RWPE2 (cell line): ENCODE measurements at regions not wholly inside any gene's neighbourhood (a gene's known extent, or its start where the extent isn't known, plus 50 kb on each side); places are given as distances from the start of the nearest gene placed in this dataset.

Experiments used
- ATAC-seq: fragments of 200-7000 bp; cut with Tn5 transposase; 3 replicates; pipeline ENCODE4 v1.9.1; 2021; ENCODE audit warnings: low read depth
- DNase-seq: peaks from one replicate; pipeline ENCODE4 v3.0.0-alpha.2; 2020; ENCODE audit warnings: low spot score
- H3K27ac ChIP-seq: fragments of 450-650 bp; 2 replicates; pipeline ENCODE4 v1.5.1; 2017; ENCODE audit warnings: mild to moderate bottlenecking; ENCODE audit not compliant: poor library complexity, severe bottlenecking
- H3K27me3 ChIP-seq: fragments of 250-450 bp; sonication (Bioruptor Pico); 2 replicates; pipeline ENCODE4 v1.5.1; 2021; ENCODE audit warnings: mild to moderate bottlenecking, moderate library complexity; ENCODE audit not compliant: insufficient read depth, poor library complexity, severe bottlenecking
- H3K36me3 ChIP-seq: fragments of 250-450 bp; sonication (Bioruptor Pico); 2 replicates; pipeline ENCODE4 v1.5.1; 2020; ENCODE audit warnings: low read depth, mild to moderate bottlenecking, moderate library complexity
- H3K4me1 ChIP-seq: fragments of 250-450 bp; sonication (Bioruptor Pico); 2 replicates; pipeline ENCODE4 v1.5.1; 2021; ENCODE audit warnings: mild to moderate bottlenecking, moderate library complexity; ENCODE audit not compliant: insufficient read depth, poor library complexity, severe bottlenecking
- H3K4me3 ChIP-seq: fragments of 250-450 bp; sonication (Bioruptor Pico); 2 replicates; pipeline ENCODE4 v1.5.1; 2021; ENCODE audit warnings: mild to moderate bottlenecking, moderate library complexity; ENCODE audit not compliant: severe bottlenecking
- H3K9me3 ChIP-seq: fragments of 250-450 bp; sonication (Bioruptor Pico); 2 replicates; pipeline ENCODE4 v1.5.1; 2021; ENCODE audit warnings: mild to moderate bottlenecking, moderate library complexity; ENCODE audit not compliant: severe bottlenecking
- TF ChIP-seq, protein P1 (sequence below): fragments of 450-650 bp; IDR thresholded peaks from one replicate; pipeline ENCODE4 v1.5.1; 2017; ENCODE audit warnings: mild to moderate bottlenecking, moderate library complexity; ENCODE audit not compliant: poor library complexity, severe bottlenecking

DNA sequence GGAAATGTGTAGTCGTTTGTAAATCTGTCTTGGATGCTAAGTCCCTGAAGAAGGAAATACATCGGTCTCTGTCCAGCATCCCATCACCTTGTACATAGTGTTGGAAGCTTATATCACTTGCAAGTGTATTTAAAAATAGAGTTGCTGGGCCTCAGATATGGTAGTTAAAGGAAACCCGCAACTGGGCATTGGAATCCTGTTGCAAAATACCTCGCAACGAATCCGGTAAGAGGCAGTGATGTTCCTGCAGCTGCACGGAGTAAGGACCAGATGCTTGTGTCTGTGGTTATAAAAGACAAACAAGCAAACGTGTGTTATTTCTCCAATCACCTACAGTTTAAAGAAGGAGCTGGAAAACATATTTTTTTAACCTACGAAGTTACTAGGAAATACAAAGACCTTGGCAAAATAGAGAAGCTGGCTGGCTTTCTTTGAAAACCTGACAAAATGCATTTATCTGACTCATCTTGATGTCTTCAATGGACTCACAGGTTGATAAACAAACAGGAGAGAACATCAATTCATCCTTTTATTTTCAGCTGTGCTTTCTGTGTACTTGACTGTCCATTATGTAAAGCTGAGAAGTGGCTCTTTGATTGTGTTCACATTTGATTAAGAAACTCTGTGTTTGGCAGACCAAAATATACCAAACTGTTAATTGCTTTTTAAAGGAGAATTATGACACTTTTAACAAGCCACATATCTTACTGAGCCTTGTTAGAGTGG is 326.4 kb downstream of the SFMBT2 start:
- no peak for DNase-seq

DNA sequence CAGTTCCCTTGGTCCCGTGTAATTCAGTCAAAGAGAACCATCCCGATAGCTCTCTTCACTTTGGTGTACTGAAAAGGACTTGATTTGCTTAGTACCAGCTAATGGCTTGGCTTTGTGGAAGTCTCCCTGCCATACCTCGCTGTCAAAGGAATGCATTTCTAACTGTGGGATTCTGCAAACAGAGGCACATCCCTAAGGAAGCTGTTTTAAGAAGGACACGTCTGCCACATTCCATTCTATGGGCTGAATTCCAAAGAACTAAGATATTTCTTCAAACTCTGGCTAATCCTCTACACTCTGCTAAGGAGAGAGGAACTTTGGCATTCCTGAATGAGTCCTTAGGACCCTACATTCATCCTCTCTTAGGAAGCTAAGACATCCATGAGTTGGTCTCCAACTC is 327.9 kb downstream of the SFMBT2 start:
- peaks cover 24% of the 10 kb centered on the region for H3K27me3 ChIP-seq
- ATAC-seq (0 out of 3 replicates have a peak, but pooled peaks have one; percentile 17), DNase-seq (no peak)
- no peaks in the 10 kb centered on the region for H3K36me3 ChIP-seq
- H3K9me3 ChIP-seq = no peaks in the 10 kb centered on the region
- TF ChIP-seq, protein P1, sequence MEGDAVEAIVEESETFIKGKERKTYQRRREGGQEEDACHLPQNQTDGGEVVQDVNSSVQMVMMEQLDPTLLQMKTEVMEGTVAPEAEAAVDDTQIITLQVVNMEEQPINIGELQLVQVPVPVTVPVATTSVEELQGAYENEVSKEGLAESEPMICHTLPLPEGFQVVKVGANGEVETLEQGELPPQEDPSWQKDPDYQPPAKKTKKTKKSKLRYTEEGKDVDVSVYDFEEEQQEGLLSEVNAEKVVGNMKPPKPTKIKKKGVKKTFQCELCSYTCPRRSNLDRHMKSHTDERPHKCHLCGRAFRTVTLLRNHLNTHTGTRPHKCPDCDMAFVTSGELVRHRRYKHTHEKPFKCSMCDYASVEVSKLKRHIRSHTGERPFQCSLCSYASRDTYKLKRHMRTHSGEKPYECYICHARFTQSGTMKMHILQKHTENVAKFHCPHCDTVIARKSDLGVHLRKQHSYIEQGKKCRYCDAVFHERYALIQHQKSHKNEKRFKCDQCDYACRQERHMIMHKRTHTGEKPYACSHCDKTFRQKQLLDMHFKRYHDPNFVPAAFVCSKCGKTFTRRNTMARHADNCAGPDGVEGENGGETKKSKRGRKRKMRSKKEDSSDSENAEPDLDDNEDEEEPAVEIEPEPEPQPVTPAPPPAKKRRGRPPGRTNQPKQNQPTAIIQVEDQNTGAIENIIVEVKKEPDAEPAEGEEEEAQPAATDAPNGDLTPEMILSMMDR = no peak
- H3K4me3 ChIP-seq = no peak overlapping the region
- no peaks in the 10 kb centered on the region for H3K4me1 ChIP-seq
- no peak overlapping the region for H3K27ac ChIP-seq

More for the DNA sequence above, 326.4 kb downstream of the SFMBT2 start:
- Histone ChIP-seq H3K27me3 (peaks cover 24% of the 10 kb centered on the region), H3K36me3 (no peaks in the 10 kb centered on the region), H3K4me3 (no peak overlapping the region), H3K4me1 (no peaks in the 10 kb centered on the region), H3K9me3 (no peaks in the 10 kb centered on the region), H3K27ac (no peak overlapping the region)
- no peak for ATAC-seq
- TF ChIP-seq, protein P1 = no peak

DNA sequence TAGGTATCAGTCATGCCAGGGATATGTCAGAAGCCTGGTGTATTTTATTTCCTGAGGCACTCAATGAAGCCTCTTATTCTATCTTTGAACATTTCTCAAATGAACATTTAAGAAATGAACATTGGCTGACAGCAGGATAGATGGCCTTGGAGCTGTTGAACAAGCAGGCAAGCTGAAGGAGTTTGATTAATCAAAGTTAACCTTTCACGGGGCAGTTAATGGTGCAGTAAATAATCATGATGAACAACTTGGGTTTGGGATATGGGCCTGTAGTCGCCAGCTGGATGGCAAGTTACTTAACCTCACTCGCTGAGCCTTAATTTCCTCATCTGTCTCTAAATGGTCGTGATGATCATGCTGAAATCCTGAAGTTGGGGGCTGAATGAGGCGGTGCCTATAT is 333.0 kb downstream of the SFMBT2 start:
- H3K36me3 ChIP-seq = no peaks in the 10 kb centered on the region
- TF ChIP-seq, protein P1 = no peak
- no peaks in the 10 kb centered on the region for H3K9me3 ChIP-seq
- DNase-seq (no peak), ATAC-seq (no peak)
- H3K4me3 ChIP-seq = no peak overlapping the region
- peaks cover 38% of the 10 kb centered on the region for H3K27me3 ChIP-seq
- H3K4me1 ChIP-seq = no peaks in the 10 kb centered on the region
- H3K27ac ChIP-seq = no peak overlapping the region

DNA sequence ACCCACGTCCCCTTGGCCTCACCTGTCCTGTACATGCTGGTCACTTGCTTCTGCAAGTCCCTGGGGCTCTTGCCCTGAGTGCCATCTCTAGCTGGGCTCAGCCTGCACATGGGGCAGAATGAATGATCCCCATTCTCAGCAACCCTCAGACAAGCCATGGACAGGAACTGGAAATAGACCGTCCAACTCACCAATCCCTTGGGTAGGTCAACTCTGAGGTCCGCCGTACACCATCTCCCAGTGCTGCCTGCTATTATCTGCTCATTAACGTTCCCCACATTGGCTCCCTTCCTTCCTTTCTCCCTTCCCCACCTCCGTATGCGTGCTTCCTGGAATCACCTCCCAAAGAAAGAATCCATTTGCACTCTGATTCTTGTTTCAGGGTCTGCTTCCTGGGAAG is 335.0 kb downstream of the SFMBT2 start:
- DNase-seq (no peak), ATAC-seq (no peak)
- peaks cover 26% of the 10 kb centered on the region for H3K27me3 ChIP-seq
- H3K4me1 ChIP-seq = no peaks in the 10 kb centered on the region
- H3K4me3 ChIP-seq = no peak overlapping the region
- no peaks in the 10 kb centered on the region for H3K9me3 ChIP-seq
- TF ChIP-seq, protein P1 = no peak
- no peaks in the 10 kb centered on the region for H3K36me3 ChIP-seq
- no peak overlapping the region for H3K27ac ChIP-seq

DNA sequence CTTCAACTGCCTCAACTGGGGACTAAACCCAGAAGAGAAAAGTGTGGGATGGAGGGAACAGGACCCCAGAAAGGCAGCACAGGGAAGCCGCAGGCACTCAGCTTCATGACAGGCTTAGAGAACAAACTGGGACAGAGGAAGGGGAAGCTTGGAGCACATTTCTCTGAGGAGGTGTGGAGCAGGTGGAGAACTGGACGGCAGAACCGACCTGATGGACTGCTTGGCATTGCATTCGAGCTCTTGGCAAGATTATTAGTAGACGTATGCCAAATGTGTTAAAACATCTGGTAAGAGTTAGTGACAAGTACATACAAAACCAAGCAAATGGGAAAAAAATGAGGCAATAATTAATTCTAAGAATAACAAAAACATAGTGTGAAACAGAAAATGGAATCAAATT is 335.7 kb downstream of the SFMBT2 start:
- Histone ChIP-seq H3K27ac (no peak overlapping the region), H3K36me3 (no peaks in the 10 kb centered on the region), H3K4me1 (no peaks in the 10 kb centered on the region), H3K27me3 (peaks cover 19% of the 10 kb centered on the region), H3K9me3 (no peaks in the 10 kb centered on the region), H3K4me3 (no peak overlapping the region)
- ATAC-seq = no peak
- DNase-seq = no peak
- TF ChIP-seq, protein P1 = no peak
